ENCODE measurements at regions not wholly inside any gene's neighbourhood (a gene's known extent, or its start where the extent isn't known, plus 50 kb on each side); places are given as distances from the start of the nearest gene placed in this dataset.
A peak's percentile ranks its signal among the peaks of the same experiment; 100 is the strongest.

- Histone ChIP-seq H3K9me3 (ENCODE audit: low read length) (no peaks in the 10 kb centered on the region), H3K79me2 (ENCODE audit: insufficient read depth, low read length) (no peaks in the 10 kb centered on the region), H3K27ac (ENCODE audit: extremely low read length, insufficient read depth, low read length) (peak overlapping the region; percentile 53), H2AFZ (ENCODE audit: low read length) (no peak overlapping the region), H3K4me2 (ENCODE audit: low read depth, low read length) (peak overlapping the region; percentile 25), H4K20me1 (ENCODE audit: insufficient read depth, low read length) (no peaks in the 10 kb centered on the region), H3K4me3 (replicated peaks in 1 of 3; ENCODE audit: insufficient read depth in 1 of 3, low read depth in 2 of 3, low read length in 3 of 3) (0 out of 6 replicates have a peak overlapping the region, but pooled peaks of 1 of the 3 experiments have one; percentile 9), H3K27me3 (ENCODE audit: control insufficient read depth in 1 of 2, insufficient read depth in 2 of 2, low read length in 2 of 2) (no peaks in the 10 kb centered on the region), H3K9ac (ENCODE audit: insufficient read depth, low read depth, low read length) (no peak overlapping the region), H3K36me3 (replicated peaks in 1 of 2; ENCODE audit: control insufficient read depth in 1 of 2, insufficient read depth in 2 of 2, low read length in 2 of 2) (no peaks in the 10 kb centered on the region), H3K4me1 (ENCODE audit: insufficient read depth, low read length) (peaks cover 57% of the 10 kb centered on the region)
- in situ Hi-C loops (cut with HindIII; ENCODE audit: extremely low pct_ligation_motif_present, low pct_unique_long_range_greater_than_20kb) (no loop called here), intact Hi-C loops (cut with micrococcal nuclease; ENCODE audit: unreplicated experiment) (no loop called here)
- ATAC-seq, result peak; percentile 82
- DNase-seq (ENCODE audit: low spot score), result peak; percentile 70
- CTCF ChIA-PET (ENCODE audit: low intra/inter-chr PET ratio, low total read pairs), result no interaction called here
- POLR2A ChIA-PET, result interaction anchor here (0.8 to 4.4 kb wide), 7 partner anchors 9 to 26 kb away, joined by 3 to 44 read pairs (median 7); no protein-coding TSS in a partner anchor
- no TSS peak for BruUV-seq (replicated peaks)
- FAIRE-seq, result peak; percentile 93
- 50% methylated on average over 3 of the region's 3 CpGs for WGBS (ENCODE audit: low lambda C conversion rate)
- TF ChIP-seq ZMAT5 (CRISPR knock-in tag; IDR thresholded peaks at IDR 0.05; ENCODE audit: borderline replicate concordance, low read depth) (no peak), ZBTB37 (CRISPR knock-in tag; IDR thresholded peaks at IDR 0.05) (no peak), ZNF83 (CRISPR knock-in tag; IDR thresholded peaks at IDR 0.05; ENCODE audit: borderline replicate concordance) (no peak), PAX8 (CRISPR knock-in tag; IDR thresholded peaks at IDR 0.05; ENCODE audit: borderline replicate concordance) (no peak), ZSCAN9 (CRISPR knock-in tag; IDR thresholded peaks at IDR 0.05; ENCODE audit: borderline replicate concordance) (no peak), CHCHD3 (CRISPR knock-in tag; IDR thresholded peaks at IDR 0.05) (no peak), ZNF572 (CRISPR knock-in tag; IDR thresholded peaks at IDR 0.05) (no peak), SOX6 (IDR thresholded peaks at IDR 0.05) (no peak), SOX6 (CRISPR knock-in tag; IDR thresholded peaks at IDR 0.05) (peak; percentile 67), ZBTB33 (CRISPR knock-in tag; IDR thresholded peaks at IDR 0.05) (no peak), HOMEZ (CRISPR knock-in tag; IDR thresholded peaks at IDR 0.05; ENCODE audit: low read depth) (no peak), MIXL1 (CRISPR knock-in tag; IDR thresholded peaks at IDR 0.05) (peak; percentile 80), ZBTB46 (CRISPR knock-in tag; IDR thresholded peaks at IDR 0.05; ENCODE audit: borderline replicate concordance) (no peak), ZNF367 (CRISPR knock-in tag; IDR thresholded peaks at IDR 0.05; ENCODE audit: borderline replicate concordance) (no peak), ZNF18 (CRISPR knock-in tag; IDR thresholded peaks at IDR 0.05; ENCODE audit: insufficient replicate concordance) (peak; percentile 61)
Observed at GRCh38 chr1:228849011-228849541, 113.8 kb downstream of the RHOU start.

All from HepG2 (cell line).